ENCODE measurements at regions not wholly inside any gene's neighbourhood (a gene's known extent, or its start where the extent isn't known, plus 50 kb on each side); places are given as distances from the start of the nearest gene placed in this dataset.
A peak's percentile ranks its signal among the peaks of the same experiment; 100 is the strongest.

GRCh38 chr7:84781838-84782237 lies 405.0 kb downstream of the SEMA3D start:
- ATAC-seq (no peak), FAIRE-seq (no peak), DNase-seq (ENCODE audit: low read depth, low spot score) (no peak)
- H3K9me3 ChIP-seq (replicated peaks; ENCODE audit: control insufficient read depth, insufficient read depth, low read length) = no peaks in the 10 kb centered on the region
- no peaks in the 10 kb centered on the region for H3K4me1 ChIP-seq (ENCODE audit: control insufficient read depth, insufficient read depth, low read length)
- RAD21 ChIA-PET (ENCODE audit: unreplicated experiment) = no interaction called here
- H3K4me3 ChIP-seq = no peak overlapping the region
- BruUV-seq (replicated peaks) = no TSS peak
- no peaks in the 10 kb centered on the region for H4K20me1 ChIP-seq (ENCODE audit: control insufficient read depth, insufficient read depth)
- in situ Hi-C loops (cut with MboI) (no loop called here), intact Hi-C loops (cut with micrococcal nuclease; ENCODE audit: unreplicated experiment) (no loop called here)
- H3K9ac ChIP-seq (ENCODE audit: control insufficient read depth, insufficient read depth, low read length) = no peak overlapping the region
- no peaks in the 10 kb centered on the region for H3K27me3 ChIP-seq (replicated peaks in 1 of 2; ENCODE audit: control insufficient read depth in 2 of 2, insufficient read depth in 2 of 2, low read length in 1 of 2)
- H3K36me3 ChIP-seq (ENCODE audit: control insufficient read depth in 2 of 2, insufficient read depth in 2 of 2, low read length in 1 of 2) = no peaks in the 10 kb centered on the region
- WGBS (ENCODE audit: insufficient coverage, insufficient replicate concordance, low lambda C conversion rate, missing lambda C conversion rate) = 2% methylated on average over 2 of the region's 2 CpGs
- H3K4me2 ChIP-seq (ENCODE audit: control insufficient read depth, insufficient read depth) = no peak overlapping the region
- CTCF ChIA-PET = no interaction called here
- TF ChIP-seq ZNF207 (IDR thresholded peaks at IDR 0.05; ENCODE audit: borderline replicate concordance) = no peak
- TF ChIP-seq ATF7 (IDR thresholded peaks at IDR 0.05; ENCODE audit: low read depth) = peak; percentile 68
- H2AFZ ChIP-seq (ENCODE audit: control insufficient read depth, low read depth, low read length) = no peak overlapping the region
- SMC1A ChIA-PET (ENCODE audit: uncharacterized antibody, unreplicated experiment) = interaction anchor here (1.7 kb wide), 1 partner anchor 11 kb away, joined by 5 read pairs; no protein-coding TSS in a partner anchor
- POLR2A ChIA-PET = no interaction called here
- H3K79me2 ChIP-seq (ENCODE audit: control insufficient read depth, insufficient read depth, low read length) = no peaks in the 10 kb centered on the region
- H3K27ac ChIP-seq (ENCODE audit: control insufficient read depth, insufficient read depth) = no peak overlapping the region

GRCh38 chr7:84780158-84781124 lies 406.4 kb downstream of the SEMA3D start:
- in situ Hi-C loops (cut with MboI) = no loop called here
- FAIRE-seq = no peak
- Histone ChIP-seq H3K4me2 (ENCODE audit: control insufficient read depth, insufficient read depth) (no peak overlapping the region), H3K79me2 (ENCODE audit: control insufficient read depth, insufficient read depth, low read length) (no peaks in the 10 kb centered on the region), H3K9me3 (replicated peaks; ENCODE audit: control insufficient read depth, insufficient read depth, low read length) (no peaks in the 10 kb centered on the region), H3K4me3 (no peak overlapping the region), H4K20me1 (ENCODE audit: control insufficient read depth, insufficient read depth) (no peaks in the 10 kb centered on the region), H3K36me3 (ENCODE audit: control insufficient read depth in 2 of 2, insufficient read depth in 2 of 2, low read length in 1 of 2) (no peaks in the 10 kb centered on the region), H2AFZ (ENCODE audit: control insufficient read depth, low read depth, low read length) (no peak overlapping the region), H3K4me1 (ENCODE audit: control insufficient read depth, insufficient read depth, low read length) (no peaks in the 10 kb centered on the region), H3K27ac (ENCODE audit: control insufficient read depth, insufficient read depth) (no peak overlapping the region), H3K27me3 (replicated peaks in 1 of 2; ENCODE audit: control insufficient read depth in 2 of 2, insufficient read depth in 2 of 2, low read length in 1 of 2) (no peaks in the 10 kb centered on the region), H3K9ac (ENCODE audit: control insufficient read depth, insufficient read depth, low read length) (no peak overlapping the region)
- ChIA-PET RAD21 (ENCODE audit: unreplicated experiment) (no interaction called here), POLR2A (no interaction called here), SMC1A (ENCODE audit: uncharacterized antibody, unreplicated experiment) (no interaction called here), CTCF (no interaction called here)
- no peak for DNase-seq (ENCODE audit: low read depth, low spot score)
- 26% methylated on average over 10 of the region's 10 CpGs for WGBS (ENCODE audit: insufficient coverage, insufficient replicate concordance, low lambda C conversion rate, missing lambda C conversion rate)
- TF ChIP-seq TCF12 (IDR thresholded peaks at IDR 0.05; ENCODE audit: low read depth, low read length) (no peak), ZBTB4 (CRISPR knock-in tag; IDR thresholded peaks at IDR 0.05) (no peak), ATF2 (IDR thresholded peaks at IDR 0.05; ENCODE audit: low read length) (no peak), PRDM15 (CRISPR knock-in tag; IDR thresholded peaks at IDR 0.05) (no peak), TBL1XR1 (IDR thresholded peaks at IDR 0.05; ENCODE audit: low read depth, low read length) (no peak), STAT1 (conservative IDR thresholded peaks at IDR 0.05) (no peak)
- intact Hi-C loops (cut with micrococcal nuclease; ENCODE audit: unreplicated experiment) = no loop called here
- no peak for ATAC-seq
- no TSS peak for BruUV-seq (replicated peaks)

All from GM12878 (cell line).